ENCODE measurements at regions not wholly inside any gene's neighbourhood (a gene's known extent, or its start where the extent isn't known, plus 50 kb on each side); places are given as distances from the start of the nearest gene placed in this dataset.
"Not testable (repeated sequence)": the region's sequence is repeated elsewhere in the genome, so short reads cannot be mapped to it uniquely, and the experiment has no call there.

GRCh38 chr5:105163547-105163946 is 1601.0 kb upstream of the NUDT12 start:
- dilution Hi-C loops (cut with MboI; ENCODE audit: extremely low pct_ligation_motif_present, low sequenced_read_pairs) (no loop called here), intact Hi-C loops (cut with micrococcal nuclease) (no loop called here)
- DNase-seq (ENCODE audit: low read depth, low spot score): no peak
- Histone ChIP-seq H3K9me1 (replicated peaks; ENCODE audit: control insufficient read depth, extremely low read depth, insufficient read depth, low read length) (no peaks in the 10 kb centered on the region), H3K9me3 (replicated peaks; ENCODE audit: control insufficient read depth, insufficient read depth, low read length) (no peaks in the 10 kb centered on the region), H2AFZ (ENCODE audit: low read depth, low read length) (no peak overlapping the region), H3K36me3 (ENCODE audit: control insufficient read depth in 2 of 2, extremely low read depth in 1 of 2, insufficient read depth in 2 of 2, low read length in 2 of 2) (no peaks in the 10 kb centered on the region), H3K27me3 (ENCODE audit: control insufficient read depth in 2 of 2, insufficient read depth in 2 of 2, low read length in 2 of 2) (no peaks in the 10 kb centered on the region), H3K4me1 (ENCODE audit: control insufficient read depth, extremely low read depth, insufficient read depth, low read length) (no peaks in the 10 kb centered on the region), H4K20me1 (replicated peaks; ENCODE audit: control insufficient read depth, extremely low read depth, insufficient read depth, low read length) (no peaks in the 10 kb centered on the region), H3K4me3 (replicated peaks in 1 of 3; ENCODE audit: insufficient read depth in 1 of 3, low read depth in 1 of 3, low read length in 3 of 3) (no peak overlapping the region), H3K4me2 (ENCODE audit: insufficient read depth, low read length) (no peak overlapping the region), H3K79me2 (ENCODE audit: control insufficient read depth, insufficient read depth, low read length) (no peaks in the 10 kb centered on the region), H3K27ac (ENCODE audit: insufficient read depth, low read depth, low read length) (no peak overlapping the region), H3K9ac (replicated peaks; ENCODE audit: extremely low read depth, insufficient read depth, low read length) (no peak overlapping the region)
- no peak for FAIRE-seq
- TF ChIP-seq POLR2AphosphoS5 (IDR thresholded peaks at IDR 0.05; ENCODE audit: insufficient read depth, low read depth, low read length): no peak
- no peak for TF ChIP-seq FOS (IDR thresholded peaks at IDR 0.05; ENCODE audit: borderline replicate concordance, insufficient read depth, low read length)
- no peak for TF ChIP-seq GATA2 (IDR thresholded peaks at IDR 0.05; ENCODE audit: insufficient read depth, insufficient read length, low read depth, low read length)
- no peak for TF ChIP-seq EZH2 (IDR thresholded peaks at IDR 0.05; ENCODE audit: borderline replicate concordance, low read depth, low read length, severe bottlenecking)
- TF ChIP-seq MAX (IDR thresholded peaks at IDR 0.05; ENCODE audit: insufficient read depth, insufficient read length): no peak
- TF ChIP-seq JUN (IDR thresholded peaks at IDR 0.05; ENCODE audit: borderline replicate concordance, insufficient read depth, insufficient read length, low read depth): no peak
- no peak for TF ChIP-seq CTCF (IDR thresholded peaks at IDR 0.05; ENCODE audit: extremely low read depth in 1 of 2, insufficient read depth in 1 of 2, low read depth in 1 of 2, low read length in 2 of 2)
- no peak for TF ChIP-seq POLR2A (IDR thresholded peaks at IDR 0.05; ENCODE audit: low read depth, low read length)
- no peak for TF ChIP-seq MYC (IDR thresholded peaks at IDR 0.05; ENCODE audit: low read depth, low read length)
- ChIA-PET CTCF (no interaction called here), POLR2A (no interaction called here)
- no TSS peak for BruUV-seq (replicated peaks)

- H3K4me3 ChIP-seq (replicated peaks in 1 of 3; ENCODE audit: insufficient read depth in 1 of 3, low read depth in 1 of 3, low read length in 3 of 3); H2AFZ ChIP-seq (ENCODE audit: low read depth, low read length); FAIRE-seq; DNase-seq (ENCODE audit: low read depth, low spot score); H3K4me1 ChIP-seq (ENCODE audit: control insufficient read depth, extremely low read depth, insufficient read depth, low read length); H3K27ac ChIP-seq (ENCODE audit: insufficient read depth, low read depth, low read length); dilution Hi-C loops (cut with MboI; ENCODE audit: extremely low pct_ligation_motif_present, low sequenced_read_pairs); H3K79me2 ChIP-seq (ENCODE audit: control insufficient read depth, insufficient read depth, low read length); H3K9me3 ChIP-seq (replicated peaks; ENCODE audit: control insufficient read depth, insufficient read depth, low read length); H3K9ac ChIP-seq (replicated peaks; ENCODE audit: extremely low read depth, insufficient read depth, low read length); H4K20me1 ChIP-seq (replicated peaks; ENCODE audit: control insufficient read depth, extremely low read depth, insufficient read depth, low read length); POLR2A ChIA-PET; intact Hi-C loops (cut with micrococcal nuclease); CTCF ChIA-PET; H3K27me3 ChIP-seq (ENCODE audit: control insufficient read depth in 2 of 2, insufficient read depth in 2 of 2, low read length in 2 of 2); BruUV-seq (replicated peaks); H3K9me1 ChIP-seq (replicated peaks; ENCODE audit: control insufficient read depth, extremely low read depth, insufficient read depth, low read length); H3K36me3 ChIP-seq (ENCODE audit: control insufficient read depth in 2 of 2, extremely low read depth in 1 of 2, insufficient read depth in 2 of 2, low read length in 2 of 2); H3K4me2 ChIP-seq (ENCODE audit: insufficient read depth, low read length): not testable (repeated sequence)
These were observed 1600.0 kb upstream of the NUDT12 start for GRCh38 chr5:105162557-105162956.

All from endothelial cell of umbilical vein (primary cell).